GM23248 (cell line): ENCODE measurements at regions not wholly inside any gene's neighbourhood (a gene's known extent, or its start where the extent isn't known, plus 50 kb on each side); places are given as distances from the start of the nearest gene placed in this dataset.

Experiments
- EZH2 ChIP-seq: fragments of 200-600 bp; sonication (generic); IDR thresholded peaks from 2 replicates; pipeline ENCODE4 v1.6.1; 2018; ENCODE audit warnings: antibody characterized with exemption, mild to moderate bottlenecking; ENCODE audit not compliant: insufficient read depth, poor library complexity, severe bottlenecking
- EZH2phosphoT487 ChIP-seq: fragments of 200-600 bp; sonication (generic); IDR thresholded peaks from 2 replicates; pipeline ENCODE4 v1.6.1; 2018; ENCODE audit warnings: antibody characterized with exemption, moderate library complexity, mild to moderate bottlenecking, low read depth; ENCODE audit not compliant: insufficient read depth

DNA sequence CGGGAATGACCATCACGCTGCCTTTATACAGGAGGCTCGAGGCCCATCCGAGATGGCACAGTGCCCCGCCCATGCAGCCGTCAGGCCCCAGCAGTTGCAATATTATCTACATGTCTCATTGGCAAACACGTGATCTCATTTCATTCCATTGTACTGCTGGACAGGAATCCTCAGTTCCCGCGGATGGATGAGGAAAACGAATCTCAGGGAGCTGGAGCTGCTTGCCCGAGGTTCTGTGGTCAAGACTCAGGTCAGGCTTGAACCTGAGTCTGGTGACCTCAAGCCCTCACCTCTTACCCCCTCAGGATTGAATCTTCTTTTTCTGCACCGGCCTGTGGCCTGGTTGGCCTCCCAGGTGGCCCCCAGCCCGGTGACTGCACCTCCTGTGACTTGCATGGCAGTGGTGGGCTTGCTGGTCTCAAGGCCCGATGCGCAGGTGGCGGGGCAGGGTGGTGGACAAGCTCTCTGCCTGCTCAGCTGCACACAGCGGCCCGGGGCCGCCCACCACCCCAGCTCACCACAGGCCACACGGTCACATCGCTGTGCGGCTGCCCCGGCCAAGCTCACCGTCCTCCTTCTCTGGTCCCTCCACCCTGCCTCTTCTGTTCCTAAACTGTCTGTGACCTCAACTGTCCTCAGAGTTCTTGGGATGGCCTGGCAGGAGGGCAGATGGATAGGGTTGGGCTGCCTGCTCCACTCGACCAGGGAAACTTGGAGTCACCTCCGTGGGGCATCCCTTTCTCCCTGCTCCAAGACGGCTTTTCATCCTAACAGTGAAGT, 52.0 kb upstream of the HS6ST1 start:
- TF ChIP-seq EZH2 = no peak
- no peak for TF ChIP-seq EZH2phosphoT487
